H9 (cell line): ENCODE measurements at regions not wholly inside any gene's neighbourhood (a gene's known extent, or its start where the extent isn't known, plus 50 kb on each side); places are given as distances from the start of the nearest gene placed in this dataset.

Experiments
- DNase-seq: peaks from one replicate; pipeline ENCODE4 v3.0.0-alpha.2; 2017
- H2AFZ ChIP-seq: one replicate; pipeline ENCODE4 v1.6.1; 2013; ENCODE audit warnings: mild to moderate bottlenecking, low read length, control low read depth, moderate library complexity
- H2AK5ac ChIP-seq: 2 replicates; pipeline ENCODE4 v1.6.1; 2013; ENCODE audit warnings: low read length, control low read depth, mixed read lengths; ENCODE audit not compliant: insufficient read length
- H2BK120ac ChIP-seq: one replicate; pipeline ENCODE4 v1.6.1; 2013; ENCODE audit warnings: low read depth, mild to moderate bottlenecking, low read length, control low read depth, inconsistent platforms; ENCODE audit not compliant: poor library complexity, severe bottlenecking
- H2BK12ac ChIP-seq: 2 replicates; pipeline ENCODE4 v1.6.1; 2013; ENCODE audit warnings: low read length, control low read depth, mixed read lengths, low read depth; ENCODE audit not compliant: insufficient read length
- H2BK15ac ChIP-seq: 2 replicates; pipeline ENCODE4 v1.6.1; 2013; ENCODE audit warnings: low read depth, low read length, control low read depth
- H2BK20ac ChIP-seq: one replicate; pipeline ENCODE4 v1.6.1; 2013; ENCODE audit warnings: low read depth, mild to moderate bottlenecking, low read length, control low read depth, inconsistent platforms; ENCODE audit not compliant: poor library complexity, severe bottlenecking
- H2BK5ac ChIP-seq: 2 replicates; pipeline ENCODE4 v1.6.1; 2013; ENCODE audit warnings: low read length, control low read depth, mixed read lengths; ENCODE audit not compliant: insufficient read length
- H3K14ac ChIP-seq: 2 replicates; pipeline ENCODE4 v1.6.1; 2013; ENCODE audit warnings: low read length, control low read depth; ENCODE audit not compliant: insufficient read depth
- H3K18ac ChIP-seq: 2 replicates; pipeline ENCODE4 v1.6.1; 2013; ENCODE audit warnings: low read depth, mild to moderate bottlenecking, mixed read lengths, low read length, control low read depth; ENCODE audit not compliant: insufficient read length
- H3K23ac ChIP-seq: 2 replicates; pipeline ENCODE4 v1.6.1; 2013; ENCODE audit warnings: low read length, control low read depth, mixed read lengths, low read depth; ENCODE audit not compliant: insufficient read length
- H3K23me2 ChIP-seq: 2 replicates; pipeline ENCODE4 v1.6.1; 2013; ENCODE audit warnings: low read depth, mild to moderate bottlenecking, mixed read lengths, low read length, control low read depth; ENCODE audit not compliant: insufficient read length, poor library complexity, severe bottlenecking
- H3K27ac ChIP-seq: 2 replicates; pipeline ENCODE4 v1.5.1; 2013; ENCODE audit warnings: low read length, control low read depth, mixed read lengths, low read depth; ENCODE audit not compliant: insufficient read length
- H3K27me3 ChIP-seq: 2 replicates; pipeline ENCODE4 v1.6.1; 2013; ENCODE audit warnings: low read length, control low read depth, inconsistent platforms; ENCODE audit not compliant: insufficient read depth
- H3K4ac ChIP-seq: 2 replicates; pipeline ENCODE4 v1.6.1; 2013; ENCODE audit warnings: low read depth, mild to moderate bottlenecking, control low read depth, inconsistent platforms, low read length, moderate library complexity
- H3K4me1 ChIP-seq: 2 replicates; pipeline ENCODE4 v1.6.1; 2013; ENCODE audit warnings: low read length, control low read depth, inconsistent platforms; ENCODE audit not compliant: insufficient read depth
- H3K4me2 ChIP-seq: 2 replicates; pipeline ENCODE4 v1.6.1; 2013; ENCODE audit warnings: low read length, control low read depth, mixed read lengths; ENCODE audit not compliant: insufficient read length, insufficient read depth
- H3K56ac ChIP-seq: 2 replicates; pipeline ENCODE4 v1.6.1; 2013; ENCODE audit warnings: low read depth, mild to moderate bottlenecking, mixed read lengths, low read length, control low read depth; ENCODE audit not compliant: insufficient read length
- H3K79me1 ChIP-seq: 2 replicates; pipeline ENCODE4 v1.6.1; 2013; ENCODE audit warnings: low read depth, mild to moderate bottlenecking, moderate library complexity, low read length, control low read depth, inconsistent platforms; ENCODE audit not compliant: insufficient read depth, poor library complexity, severe bottlenecking
- H3K79me2 ChIP-seq: 2 replicates; pipeline ENCODE4 v1.6.1; 2013; ENCODE audit warnings: low read length, control low read depth, inconsistent platforms; ENCODE audit not compliant: insufficient read depth
- H3K9ac ChIP-seq: 2 replicates; pipeline ENCODE4 v1.6.1; 2013; ENCODE audit warnings: low read length, control low read depth, mixed read lengths; ENCODE audit not compliant: insufficient read length; ENCODE audit errors: extremely low read depth
- H3K9me3 ChIP-seq: one replicate; pipeline ENCODE4 v1.6.1; 2013; ENCODE audit warnings: low read depth, low read length, inconsistent platforms; ENCODE audit not compliant: control insufficient read depth
- H3T11ph ChIP-seq: one replicate; pipeline ENCODE4 v1.6.1; 2013; ENCODE audit warnings: mild to moderate bottlenecking, low read length, control low read depth, inconsistent platforms
- H4K20me1 ChIP-seq: one replicate; pipeline ENCODE4 v1.6.1; 2013; ENCODE audit not compliant: control insufficient read depth, insufficient read length, insufficient read depth
- H4K5ac ChIP-seq: 2 replicates; pipeline ENCODE4 v1.6.1; 2013; ENCODE audit warnings: low read depth, mild to moderate bottlenecking, mixed read lengths, low read length, control low read depth; ENCODE audit not compliant: insufficient read length
- H4K8ac ChIP-seq: replicated peaks from 2 replicates; pipeline ENCODE4 v1.6.1; 2013; ENCODE audit warnings: low read length, control low read depth, mixed read lengths, low read depth; ENCODE audit not compliant: insufficient read length
- H4K91ac ChIP-seq: 2 replicates; pipeline ENCODE4 v1.6.1; 2013; ENCODE audit warnings: low read depth, mild to moderate bottlenecking, moderate library complexity, mixed read lengths, low read length, control low read depth; ENCODE audit not compliant: insufficient read length
- H3K27ac Mint-ChIP-seq, 3 experiments: 2 replicates in 2 of 3; 3 replicates in 1 of 3; pipeline ENCODE4 v1.8.0; 2020 to 2021; ENCODE audit warnings: mixed read lengths in 3 of 3, mild to moderate bottlenecking in 1 of 3, moderate library complexity in 1 of 3
- H3K27me3 Mint-ChIP-seq: 2 replicates; pipeline ENCODE4 v1.8.0; 2021; ENCODE audit warnings: low read depth, mild to moderate bottlenecking, moderate library complexity, mixed read lengths
- H3K36me3 Mint-ChIP-seq, 3 experiments: 2 replicates in 2 of 3; 3 replicates in 1 of 3; pipeline ENCODE4 v1.8.0; 2020 to 2021; ENCODE audit warnings: low read depth in 3 of 3, mixed read lengths in 3 of 3; ENCODE audit not compliant: insufficient read depth in 1 of 3
- H3K4me1 Mint-ChIP-seq, 2 experiments: 2 replicates each; pipeline ENCODE4 v1.8.0; 2020; ENCODE audit warnings: mixed read lengths in 2 of 2
- H3K4me3 Mint-ChIP-seq, 2 experiments: 2 replicates in 1 of 2; 3 replicates in 1 of 2; pipeline ENCODE4 v1.8.0; 2020 to 2021; ENCODE audit warnings: mild to moderate bottlenecking in 2 of 2, mixed read lengths in 2 of 2, moderate library complexity in 1 of 2
- H3K9me3 Mint-ChIP-seq, 2 experiments: 2 replicates in 1 of 2; 3 replicates in 1 of 2; pipeline ENCODE4 v1.8.0; 2020; ENCODE audit warnings: mild to moderate bottlenecking in 2 of 2, mixed read lengths in 2 of 2, moderate library complexity in 1 of 2
- CTCF ChIP-seq: fragments of 200-600 bp; sonication (generic); conservative IDR thresholded peaks from 3 replicates; pipeline ENCODE4 v1.8.0; 2021; ENCODE audit warnings: antibody characterized with exemption, mild to moderate bottlenecking
- WGBS: extraction: QIAGEN DNeasy Blood & Tissue Kit; methylation state at CpG from one replicate; pipeline ENCODE4 v1.1.7; 2013; ENCODE audit warnings: missing lambda C conversion rate, low lambda C conversion rate, mixed read lengths; ENCODE audit not compliant: insufficient read length; ENCODE audit errors: extremely low coverage; 5-methylcytosine and 5-hydroxymethylcytosine counted together

GRCh38 chr12:25052914-25053211, 104.0 kb upstream of the BCAT1 start:
- Histone ChIP-seq H3T11ph (no peak overlapping the region), H3K23ac (no peak overlapping the region), H3K14ac (no peak overlapping the region), H3K9me3 (no peaks in the 10 kb centered on the region), H2AFZ (no peak overlapping the region), H3K27me3 (no peaks in the 10 kb centered on the region), H2BK12ac (no peak overlapping the region), H2BK5ac (no peak overlapping the region), H3K23me2 (no peaks in the 10 kb centered on the region), H3K4me1 (peaks cover 4% of the 10 kb centered on the region; the same call in 1 of the 2 replicates), H3K79me2 (no peaks in the 10 kb centered on the region), H3K56ac (no peak overlapping the region), H4K8ac (no peak overlapping the region), H4K91ac (no peak overlapping the region), H3K9ac (no peak overlapping the region), H3K18ac (no peak overlapping the region), H3K4ac (no peak overlapping the region), H4K5ac (no peak overlapping the region), H2BK20ac (no peak overlapping the region), H3K79me1 (no peaks in the 10 kb centered on the region), H2AK5ac (no peak overlapping the region), H4K20me1 (no peaks in the 10 kb centered on the region), H3K27ac (no peak overlapping the region), H3K4me2 (no peak overlapping the region), H2BK120ac (no peak overlapping the region), H2BK15ac (no peak overlapping the region)
- H3K27me3 Mint-ChIP-seq = no peaks in the 10 kb centered on the region; the same call in 1 of the 2 replicates
- H3K4me1 Mint-ChIP-seq = peaks cover 9 to 13% of the 10 kb centered on the region in 2 experiments
- no peak overlapping the region for H3K4me3 Mint-ChIP-seq
- DNase-seq = no peak
- WGBS = no CpG with 5 or more reads among the region's 1 CpG
- no peaks in the 10 kb centered on the region for H3K36me3 Mint-ChIP-seq
- no peak for TF ChIP-seq CTCF
- peaks cover 0 to 4% of the 10 kb centered on the region in 2 experiments; a peak in 1 of 5 replicates for H3K9me3 Mint-ChIP-seq
- no peak overlapping the region; a peak in 1 of 7 replicates for H3K27ac Mint-ChIP-seq
